Lower leg skin (tissue), 4 donors: ENCODE measurements at regions not wholly inside any gene's neighbourhood (a gene's known extent, or its start where the extent isn't known, plus 50 kb on each side); places are given as distances from the start of the nearest gene placed in this dataset.
A peak's percentile ranks its signal among the peaks of the same experiment; 100 is the strongest.

Experiments used
- DNase-seq, 2 donors: peaks; one replicate each; pipeline ENCODE4 v3.0.0-alpha.2; 2019; ENCODE audit warnings: low spot score in 2 of 2
- H3K4me3 ChIP-seq: fragments of 200-600 bp; sonication (generic); 2 replicates; pipeline ENCODE4 v1.5.1; 2017; ENCODE audit warnings: mild to moderate bottlenecking, low read depth; ENCODE audit not compliant: poor library complexity, severe bottlenecking
- CTCF ChIP-seq, 3 donors: fragments of 450-650 bp; IDR thresholded peaks; one replicate each; pipeline ENCODE4 v1.5.1; 2016; ENCODE audit warnings: antibody characterized with exemption in 3 of 3, mild to moderate bottlenecking in 3 of 3, moderate library complexity in 2 of 3
- POLR2A ChIP-seq, 2 donors: fragments of 450-650 bp; IDR thresholded peaks; one replicate each; pipeline ENCODE4 v1.6.1; 2016 to 2017; ENCODE audit warnings: antibody characterized with exemption in 2 of 2, mild to moderate bottlenecking in 1 of 2, moderate library complexity in 1 of 2
- WGBS, 2 donors: methylation state at CpG; one replicate each; pipeline ENCODE4 v1.1.5; 2018; 5-methylcytosine and 5-hydroxymethylcytosine counted together
- intact Hi-C: fragments of 100-400 bp; cut with DNase I; formaldehyde crosslinking; loops from one replicate; pipeline ENCODE4 v1.15.0; 2023; ENCODE audit warnings: low total_unique reads

GRCh38 chr4:4637710-4638109 is 95.9 kb upstream of the STX18 start:
- TF ChIP-seq POLR2A (IDR thresholded peaks at IDR 0.05) (no peak), CTCF (IDR thresholded peaks at IDR 0.05) (no peak)
- no peak for DNase-seq
- no peak overlapping the region for H3K4me3 ChIP-seq
- intact Hi-C loops: no loop called here
- WGBS, 2 donors: 81 to 95% methylated on average over 5 of the region's 5 CpGs

- H3K4me3 ChIP-seq: no peak overlapping the region
- no peak for TF ChIP-seq POLR2A (IDR thresholded peaks at IDR 0.05)
- TF ChIP-seq CTCF (IDR thresholded peaks at IDR 0.05): no peak
- DNase-seq: no peak
- intact Hi-C loops: no loop called here
- 80 to 83% methylated on average over 3 of the region's 3 CpGs for WGBS, 2 donors
Measured at GRCh38 chr4:4633431-4633830, 91.6 kb upstream of the STX18 start.

GRCh38 chr4:4631150-4631549 is 89.3 kb upstream of the STX18 start:
- no peak overlapping the region for H3K4me3 ChIP-seq
- DNase-seq: no peak
- intact Hi-C loops: no loop called here
- no peak for TF ChIP-seq CTCF (IDR thresholded peaks at IDR 0.05)
- TF ChIP-seq POLR2A (IDR thresholded peaks at IDR 0.05): no peak

GRCh38 chr4:4627906-4628305 is 86.1 kb upstream of the STX18 start:
- intact Hi-C loops: no loop called here
- no peak overlapping the region for H3K4me3 ChIP-seq
- no peak for DNase-seq
- TF ChIP-seq CTCF (IDR thresholded peaks at IDR 0.05) (no peak), POLR2A (IDR thresholded peaks at IDR 0.05) (no peak)
- WGBS, 2 donors: 96 to 97% methylated on average over 2 of the region's 2 CpGs

GRCh38 chr4:4627111-4627510 is 85.3 kb upstream of the STX18 start:
- H3K4me3 ChIP-seq: no peak overlapping the region
- intact Hi-C loops: no loop called here
- TF ChIP-seq POLR2A (IDR thresholded peaks at IDR 0.05) (no peak), CTCF (IDR thresholded peaks at IDR 0.05) (no peak)
- WGBS, 2 donors: 79 to 81% methylated on average over 4 of the region's 4 CpGs
- DNase-seq: no peak

GRCh38 chr4:4625488-4625887 is 83.6 kb upstream of the STX18 start:
- peak in 1 of 2 donors; percentile 66 for DNase-seq

More at GRCh38 chr4:4625488-4625887, 83.6 kb upstream of the STX18 start:
- intact Hi-C loops: no loop called here
- WGBS, 2 donors: 43 to 44% methylated on average over 5 of the region's 5 CpGs
- no peak for TF ChIP-seq CTCF (IDR thresholded peaks at IDR 0.05)
- no peak for TF ChIP-seq POLR2A (IDR thresholded peaks at IDR 0.05)
- H3K4me3 ChIP-seq: no peak overlapping the region
